GM10248 (cell line): ENCODE measurements at regions not wholly inside any gene's neighbourhood (a gene's known extent, or its start where the extent isn't known, plus 50 kb on each side); places are given as distances from the start of the nearest gene placed in this dataset.

ENCODE experiments used
- CTCF ChIA-PET: fragments of 300-600 bp; sonication (Branson Sonifier 250); formaldehyde crosslinking; extraction: SDS; loops from one replicate; lab custom pipeline; 2021; ENCODE audit warnings: antibody characterized with exemption; lab: Yijun Ruan, JAX
- POLR2A ChIA-PET: fragments of 350-650 bp; sonication (Branson Sonifier 250); formaldehyde crosslinking; extraction: SDS; loops from one replicate; lab custom pipeline; 2020; ENCODE audit warnings: antibody characterized with exemption; lab: Yijun Ruan, JAX
- DNase-seq: peaks from one replicate; pipeline ENCODE4 v3.0.0; 2012; ENCODE audit errors: extremely low spot score
- CTCF ChIP-seq: IDR thresholded peaks from 2 replicates; pipeline ENCODE4 v1.5.1; 2012; ENCODE audit warnings: mild to moderate bottlenecking, low read depth; ENCODE audit errors: extremely low read depth, missing control alignments, control extremely low read depth

- ChIA-PET CTCF (no interaction called here), POLR2A (no interaction called here)
- DNase-seq: no peak
- no peak for TF ChIP-seq CTCF
Observed at GRCh38 chr13:47862841-47863240, 138.2 kb downstream of the SUCLA2 start.

- CTCF ChIA-PET: interaction anchor here (1.0 to 2.8 kb wide), 3 partner anchors 13 to 21 kb away, joined by 3 to 14 read pairs (median 3); no protein-coding TSS in a partner anchor
- no peak for DNase-seq
- no peak for TF ChIP-seq CTCF
- POLR2A ChIA-PET: no interaction called here
Observed at GRCh38 chr13:47859165-47859564, 141.9 kb downstream of the SUCLA2 start.

- ChIA-PET CTCF (interaction anchor here (1.0 to 2.8 kb wide), 3 partner anchors 13 to 22 kb away, joined by 3 to 14 read pairs (median 3); no protein-coding TSS in a partner anchor), POLR2A (no interaction called here)
Observed at GRCh38 chr13:47858042-47859025, 142.7 kb downstream of the SUCLA2 start.

DNA sequence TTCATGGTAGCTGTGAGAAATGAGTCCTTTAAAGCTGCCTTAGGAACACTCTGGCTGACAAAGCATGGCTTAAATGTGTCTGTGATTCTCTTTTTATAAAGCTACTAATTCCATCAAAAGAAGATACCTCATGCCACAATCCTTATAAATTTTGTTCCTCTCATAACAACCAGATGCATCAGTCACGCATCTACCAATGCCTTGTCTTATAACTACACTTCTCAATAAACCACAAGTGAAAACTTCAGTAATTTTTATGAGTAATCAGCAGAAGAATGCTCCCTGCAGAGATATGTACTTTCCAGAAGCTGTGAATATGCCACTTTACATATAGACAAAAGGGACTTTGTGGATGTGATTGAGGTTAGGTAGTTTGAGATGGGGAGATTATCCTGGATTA, 147.8 kb downstream of the SUCLA2 start:
- DNase-seq: no peak
- ChIA-PET POLR2A (no interaction called here), CTCF (interaction anchor here (1.0 to 2.2 kb wide), 2 partner anchors 14 to 19 kb away, joined by 3 to 5 read pairs; no protein-coding TSS in a partner anchor)
- TF ChIP-seq CTCF: no peak

More at GRCh38 chr13:47858042-47859025, 142.7 kb downstream of the SUCLA2 start:
- TF ChIP-seq CTCF: no peak
- no peak for DNase-seq

GRCh38 chr13:47846886-47847285, 154.2 kb downstream of the SUCLA2 start:
- no peak for TF ChIP-seq CTCF
- DNase-seq: no peak
- ChIA-PET POLR2A (no interaction called here), CTCF (no interaction called here)

DNA sequence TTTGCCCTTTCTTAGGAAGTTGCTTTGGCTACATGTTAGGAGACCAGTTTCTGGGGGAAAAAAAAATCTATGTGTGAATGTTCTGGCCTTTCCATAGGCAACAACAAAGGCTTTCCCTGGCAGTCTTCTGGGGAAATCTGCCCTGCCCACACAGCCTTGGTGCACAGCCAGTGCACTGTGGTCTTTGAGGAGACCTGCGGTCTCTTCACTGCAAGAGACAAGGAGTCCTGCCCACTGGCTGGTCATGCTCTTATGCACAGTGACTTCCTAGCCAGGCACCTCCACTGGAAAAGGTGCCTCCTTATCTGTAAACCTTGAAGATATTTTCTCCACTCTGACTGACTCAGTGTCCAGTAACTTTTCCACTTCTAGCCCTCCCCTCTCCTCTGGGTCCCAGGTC, 155.1 kb downstream of the SUCLA2 start:
- ChIA-PET CTCF (no interaction called here), POLR2A (no interaction called here)
- no peak for DNase-seq
- TF ChIP-seq CTCF: no peak
